GM12892 (cell line): ENCODE measurements at regions not wholly inside any gene's neighbourhood (a gene's known extent, or its start where the extent isn't known, plus 50 kb on each side); places are given as distances from the start of the nearest gene placed in this dataset.

Source experiments
- POLR2A ChIP-seq: IDR thresholded peaks from 2 replicates; pipeline ENCODE4 v1.6.1; 2011; ENCODE audit warnings: low read depth, low read length, control low read depth
- POLR2AphosphoS5 ChIP-seq: IDR thresholded peaks from 2 replicates; pipeline ENCODE4 v1.6.1; 2011; ENCODE audit warnings: low read depth, low read length, control low read depth

DNA sequence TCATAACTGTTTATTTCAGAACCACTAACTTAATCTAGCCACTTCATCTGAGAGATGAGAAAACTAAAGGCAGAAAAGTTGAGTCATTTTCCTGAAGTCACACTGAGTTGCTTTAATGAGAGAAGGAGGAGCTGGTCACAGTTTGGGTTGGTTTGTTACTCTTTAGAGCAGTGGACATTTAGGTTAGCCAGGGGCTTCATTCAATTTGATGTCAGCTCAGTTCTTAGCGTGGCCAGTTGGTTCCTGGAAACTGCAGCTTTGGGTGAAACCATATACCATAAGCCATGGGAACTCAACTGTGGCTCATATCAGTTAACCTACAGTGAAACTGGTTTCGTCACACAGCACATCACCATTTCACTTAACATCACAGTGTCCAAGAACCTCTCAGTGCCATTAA, 59.2 kb upstream of the ADORA2B start:
- TF ChIP-seq POLR2A (no peak), POLR2AphosphoS5 (no peak)
